ENCODE measurements at regions not wholly inside any gene's neighbourhood (a gene's known extent, or its start where the extent isn't known, plus 50 kb on each side); places are given as distances from the start of the nearest gene placed in this dataset.
"Not testable (repeated sequence)": the region's sequence is repeated elsewhere in the genome, so short reads cannot be mapped to it uniquely, and the experiment has no call there.

DNA sequence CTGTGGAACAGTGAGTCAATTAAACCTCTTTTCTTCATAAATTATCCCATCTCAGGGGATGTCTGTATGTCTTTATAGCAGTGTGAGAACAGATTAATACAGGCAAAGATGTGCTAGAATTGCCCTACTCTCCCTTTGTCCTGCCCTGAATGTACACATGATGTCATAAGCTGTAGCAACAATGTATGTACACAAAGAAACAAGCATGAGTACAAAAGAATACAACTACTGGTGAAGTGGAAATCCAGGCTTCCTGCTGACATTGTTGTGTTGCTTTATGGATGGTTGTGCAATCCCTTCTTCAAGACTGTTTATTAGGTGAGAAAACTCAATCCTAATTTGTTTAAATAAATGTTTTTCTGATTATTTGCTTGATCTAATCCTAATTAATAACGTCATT lies 446.6 kb downstream of the DSC3 start:
- no peak overlapping the region for H2BK5ac ChIP-seq (ENCODE audit: insufficient read length, low read length)
- H3K56ac ChIP-seq (ENCODE audit: insufficient read length, low read depth, low read length) = no peak overlapping the region
- no peak overlapping the region for H3T11ph ChIP-seq (ENCODE audit: low read length)
- no peaks in the 10 kb centered on the region for H4K20me1 ChIP-seq (ENCODE audit: control insufficient read depth, insufficient read depth, insufficient read length)
- peaks cover 1% of the 10 kb centered on the region; the same call in 1 of the 2 replicates for H3K4me1 ChIP-seq (ENCODE audit: insufficient read depth, low read length)
- no peak overlapping the region for H3K4ac ChIP-seq (ENCODE audit: low read depth, low read length)
- DNase-seq = no peak
- H3K9ac ChIP-seq (ENCODE audit: extremely low read depth, insufficient read length, low read length) = no peak overlapping the region
- TF ChIP-seq, protein P1, sequence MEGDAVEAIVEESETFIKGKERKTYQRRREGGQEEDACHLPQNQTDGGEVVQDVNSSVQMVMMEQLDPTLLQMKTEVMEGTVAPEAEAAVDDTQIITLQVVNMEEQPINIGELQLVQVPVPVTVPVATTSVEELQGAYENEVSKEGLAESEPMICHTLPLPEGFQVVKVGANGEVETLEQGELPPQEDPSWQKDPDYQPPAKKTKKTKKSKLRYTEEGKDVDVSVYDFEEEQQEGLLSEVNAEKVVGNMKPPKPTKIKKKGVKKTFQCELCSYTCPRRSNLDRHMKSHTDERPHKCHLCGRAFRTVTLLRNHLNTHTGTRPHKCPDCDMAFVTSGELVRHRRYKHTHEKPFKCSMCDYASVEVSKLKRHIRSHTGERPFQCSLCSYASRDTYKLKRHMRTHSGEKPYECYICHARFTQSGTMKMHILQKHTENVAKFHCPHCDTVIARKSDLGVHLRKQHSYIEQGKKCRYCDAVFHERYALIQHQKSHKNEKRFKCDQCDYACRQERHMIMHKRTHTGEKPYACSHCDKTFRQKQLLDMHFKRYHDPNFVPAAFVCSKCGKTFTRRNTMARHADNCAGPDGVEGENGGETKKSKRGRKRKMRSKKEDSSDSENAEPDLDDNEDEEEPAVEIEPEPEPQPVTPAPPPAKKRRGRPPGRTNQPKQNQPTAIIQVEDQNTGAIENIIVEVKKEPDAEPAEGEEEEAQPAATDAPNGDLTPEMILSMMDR (conservative IDR thresholded peaks at IDR 0.05) = no peak
- no peaks in the 10 kb centered on the region for H3K9me3 ChIP-seq (ENCODE audit: control insufficient read depth, low read depth, low read length)
- Mint-ChIP-seq H3K9me3 (no peaks in the 10 kb centered on the region; a peak in 1 of 5 replicates), H3K4me1 (peaks cover 6% of the 10 kb centered on the region in 2 experiments; a peak in 3 of 4 replicates), H3K36me3 (ENCODE audit: insufficient read depth in 1 of 3, low read depth in 3 of 3) (no peaks in the 10 kb centered on the region), H3K27me3 (ENCODE audit: low read depth) (no peaks in the 10 kb centered on the region), H3K27ac (no peak overlapping the region; a peak in 1 of 7 replicates), H3K4me3 (no peak overlapping the region)
- H2BK15ac ChIP-seq (ENCODE audit: low read depth, low read length) = no peak overlapping the region
- no peak overlapping the region for H3K27ac ChIP-seq (ENCODE audit: insufficient read length, low read depth, low read length)
- no peak overlapping the region for H3K23ac ChIP-seq (ENCODE audit: insufficient read length, low read depth, low read length)
- no peak overlapping the region for H2AFZ ChIP-seq (ENCODE audit: low read length)
- WGBS (ENCODE audit: extremely low coverage, insufficient read length, low lambda C conversion rate) = no CpG with 5 or more reads among the region's 1 CpG
- H2AK5ac ChIP-seq (ENCODE audit: insufficient read length, low read length) = no peak overlapping the region
- no peak overlapping the region for H3K14ac ChIP-seq (ENCODE audit: insufficient read depth, low read length)
- no peak overlapping the region for H2BK12ac ChIP-seq (ENCODE audit: insufficient read length, low read depth, low read length)
- no peak overlapping the region for H4K8ac ChIP-seq (replicated peaks; ENCODE audit: insufficient read length, low read depth, low read length)
- no peak overlapping the region for H2BK20ac ChIP-seq (ENCODE audit: low read depth, low read length, poor library complexity, severe bottlenecking)
- no peak overlapping the region for H2BK120ac ChIP-seq (ENCODE audit: low read depth, low read length, poor library complexity, severe bottlenecking)
- H4K5ac ChIP-seq (ENCODE audit: insufficient read length, low read depth, low read length) = no peak overlapping the region
- no peak overlapping the region for H3K4me2 ChIP-seq (ENCODE audit: insufficient read depth, insufficient read length, low read length)
- H3K79me2 ChIP-seq (ENCODE audit: insufficient read depth, low read length) = no peaks in the 10 kb centered on the region
- no peaks in the 10 kb centered on the region for H3K27me3 ChIP-seq (ENCODE audit: insufficient read depth, low read length)
- H3K18ac ChIP-seq (ENCODE audit: insufficient read length, low read depth, low read length) = no peak overlapping the region
- H3K79me1 ChIP-seq (ENCODE audit: insufficient read depth, low read depth, low read length, poor library complexity, severe bottlenecking) = no peaks in the 10 kb centered on the region
- H3K23me2 ChIP-seq (ENCODE audit: insufficient read length, low read depth, low read length, poor library complexity, severe bottlenecking) = no peaks in the 10 kb centered on the region
- no peak overlapping the region for H4K91ac ChIP-seq (ENCODE audit: insufficient read length, low read depth, low read length)

DNA sequence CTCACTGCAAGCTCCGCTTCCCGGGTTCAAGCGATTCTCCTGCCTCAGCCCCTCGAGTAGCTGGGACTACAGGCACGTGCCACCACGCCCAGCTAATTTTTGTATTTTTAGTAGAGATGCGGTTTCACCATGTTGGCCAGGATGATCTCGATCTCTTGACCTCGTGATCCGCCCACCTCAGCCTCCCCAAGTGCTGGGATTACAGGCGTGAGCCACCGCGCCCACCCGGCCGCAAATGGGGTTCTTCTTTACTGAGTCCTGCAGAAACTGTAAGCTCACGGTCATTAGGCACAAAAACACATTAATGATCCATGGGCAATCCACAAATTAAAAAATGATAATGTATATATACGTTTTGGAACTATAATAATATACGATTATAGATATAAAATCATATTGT lies 447.6 kb downstream of the DSC3 start:
- not testable (repeated sequence) for H3K9me3 Mint-ChIP-seq; H3K4me3 Mint-ChIP-seq; H4K91ac ChIP-seq (ENCODE audit: insufficient read length, low read depth, low read length); DNase-seq; H2BK120ac ChIP-seq (ENCODE audit: low read depth, low read length, poor library complexity, severe bottlenecking); H3K18ac ChIP-seq (ENCODE audit: insufficient read length, low read depth, low read length); H3K23ac ChIP-seq (ENCODE audit: insufficient read length, low read depth, low read length); H3T11ph ChIP-seq (ENCODE audit: low read length); H3K36me3 Mint-ChIP-seq (ENCODE audit: insufficient read depth in 1 of 3, low read depth in 3 of 3); H4K20me1 ChIP-seq (ENCODE audit: control insufficient read depth, insufficient read depth, insufficient read length); H2BK20ac ChIP-seq (ENCODE audit: low read depth, low read length, poor library complexity, severe bottlenecking); H2BK12ac ChIP-seq (ENCODE audit: insufficient read length, low read depth, low read length); H3K4me1 ChIP-seq (ENCODE audit: insufficient read depth, low read length); H3K27ac ChIP-seq (ENCODE audit: insufficient read length, low read depth, low read length); H3K27me3 Mint-ChIP-seq (ENCODE audit: low read depth); H2AK5ac ChIP-seq (ENCODE audit: insufficient read length, low read length); H3K4me2 ChIP-seq (ENCODE audit: insufficient read depth, insufficient read length, low read length); H3K9me3 ChIP-seq (ENCODE audit: control insufficient read depth, low read depth, low read length); H3K14ac ChIP-seq (ENCODE audit: insufficient read depth, low read length); H4K8ac ChIP-seq (replicated peaks; ENCODE audit: insufficient read length, low read depth, low read length); H3K9ac ChIP-seq (ENCODE audit: extremely low read depth, insufficient read length, low read length); H2AFZ ChIP-seq (ENCODE audit: low read length); H2BK15ac ChIP-seq (ENCODE audit: low read depth, low read length); H3K27ac Mint-ChIP-seq; H3K79me1 ChIP-seq (ENCODE audit: insufficient read depth, low read depth, low read length, poor library complexity, severe bottlenecking); H4K5ac ChIP-seq (ENCODE audit: insufficient read length, low read depth, low read length); H2BK5ac ChIP-seq (ENCODE audit: insufficient read length, low read length); H3K79me2 ChIP-seq (ENCODE audit: insufficient read depth, low read length); H3K4ac ChIP-seq (ENCODE audit: low read depth, low read length); H3K4me1 Mint-ChIP-seq; H3K27me3 ChIP-seq (ENCODE audit: insufficient read depth, low read length); H3K23me2 ChIP-seq (ENCODE audit: insufficient read length, low read depth, low read length, poor library complexity, severe bottlenecking); H3K56ac ChIP-seq (ENCODE audit: insufficient read length, low read depth, low read length)
- no CpG with 5 or more reads among the region's 18 CpGs for WGBS (ENCODE audit: extremely low coverage, insufficient read length, low lambda C conversion rate)
